Activated CD4-positive, alpha-beta memory T cell treated with anti-CD3 and anti-CD28 coated beads for 36 hours (primary cell): ENCODE measurements at regions not wholly inside any gene's neighbourhood (a gene's known extent, or its start where the extent isn't known, plus 50 kb on each side); places are given as distances from the start of the nearest gene placed in this dataset.
"Not testable (repeated sequence)": the region's sequence is repeated elsewhere in the genome, so short reads cannot be mapped to it uniquely, and the experiment has no call there.

ENCODE experiments used
- CTCF ChIA-PET: fragments of 350-600 bp; sonication (Branson Sonifier 250); formaldehyde crosslinking; loops from one replicate; lab custom pipeline; 2021; ENCODE audit warnings: antibody characterized with exemption, inconsistent platforms; lab: Charles Lee
- POLR2A ChIA-PET: fragments of 350-600 bp; sonication (Branson Sonifier 250); formaldehyde crosslinking; loops from one replicate; lab custom pipeline; 2021; ENCODE audit warnings: antibody characterized with exemption; lab: Charles Lee
- DNase-seq: peaks from one replicate; pipeline ENCODE4 v3.0.0-alpha.2; 2020
- H3K27ac Mint-ChIP-seq: one replicate; pipeline ENCODE4 v1.8.0; 2021; ENCODE audit warnings: mixed read lengths
- H3K27me3 Mint-ChIP-seq: one replicate; pipeline ENCODE4 v1.8.0; 2021; ENCODE audit warnings: mixed read lengths
- H3K36me3 Mint-ChIP-seq: one replicate; pipeline ENCODE4 v1.8.0; 2021; ENCODE audit warnings: mixed read lengths
- H3K4me1 Mint-ChIP-seq: one replicate; pipeline ENCODE4 v1.8.0; 2021; ENCODE audit warnings: low read depth, mixed read lengths
- H3K4me3 Mint-ChIP-seq: one replicate; pipeline ENCODE4 v1.8.0; 2021; ENCODE audit warnings: mild to moderate bottlenecking, mixed read lengths
- H3K9me3 Mint-ChIP-seq: one replicate; pipeline ENCODE4 v1.8.0; 2021; ENCODE audit warnings: mixed read lengths
- intact Hi-C: fragments of 100-400 bp; cut with micrococcal nuclease; formaldehyde crosslinking; loops from one replicate; pipeline ENCODE4 v1.15.1; 2023

DNA sequence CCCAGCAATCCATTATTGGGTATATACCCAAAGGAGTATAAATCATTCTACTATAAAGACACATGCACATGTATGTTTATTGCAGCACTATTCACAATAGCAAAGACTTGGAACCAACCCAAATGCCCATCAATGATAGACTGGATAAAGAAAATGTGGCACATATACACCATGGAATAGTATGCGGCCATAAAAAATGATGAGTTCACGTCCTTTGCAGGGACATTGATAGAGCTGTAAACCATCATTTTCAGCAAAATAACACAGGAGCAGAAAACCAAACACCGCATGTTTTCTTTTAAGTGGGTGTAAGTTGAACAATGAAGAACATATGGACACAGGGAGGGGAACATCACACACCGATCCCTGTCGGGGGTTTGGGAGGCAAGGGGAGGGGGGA lies 56.7 kb downstream of the PALS2 start:
- DNase-seq, H3K4me1 Mint-ChIP-seq, POLR2A ChIA-PET, CTCF ChIA-PET, H3K27ac Mint-ChIP-seq, H3K4me3 Mint-ChIP-seq, intact Hi-C loops, H3K27me3 Mint-ChIP-seq: not testable (repeated sequence)
- Mint-ChIP-seq H3K9me3 (peaks cover 10% of the 10 kb centered on the region), H3K36me3 (peaks cover 30% of the 10 kb centered on the region)

DNA sequence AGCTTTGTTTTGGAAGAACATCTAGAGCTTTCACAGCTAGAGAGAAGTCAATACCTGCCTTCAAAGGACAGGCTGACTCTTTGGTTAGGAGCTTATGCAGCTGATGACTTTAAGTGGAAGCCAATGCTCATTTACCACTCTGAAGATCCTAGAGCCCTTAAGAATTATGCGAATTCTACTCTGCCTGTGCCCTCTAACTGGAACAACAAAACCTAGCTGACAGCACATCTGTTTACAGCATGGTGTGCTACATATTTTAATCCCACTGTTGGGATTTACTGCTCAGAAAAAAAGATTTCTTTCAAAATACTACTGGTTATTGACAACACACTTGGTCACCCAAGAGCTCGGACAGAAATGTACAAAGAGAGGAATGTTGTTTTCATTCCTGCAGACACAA lies 57.3 kb downstream of the PALS2 start:
- Mint-ChIP-seq H3K9me3 (peaks cover 10% of the 10 kb centered on the region), H3K4me1 (no peaks in the 10 kb centered on the region), H3K36me3 (peaks cover 30% of the 10 kb centered on the region), H3K4me3 (no peak overlapping the region), H3K27me3 (no peaks in the 10 kb centered on the region), H3K27ac (no peak overlapping the region)
- DNase-seq = no peak
- CTCF ChIA-PET = no interaction called here
- intact Hi-C loops = no loop called here
- POLR2A ChIA-PET = no interaction called here

DNA sequence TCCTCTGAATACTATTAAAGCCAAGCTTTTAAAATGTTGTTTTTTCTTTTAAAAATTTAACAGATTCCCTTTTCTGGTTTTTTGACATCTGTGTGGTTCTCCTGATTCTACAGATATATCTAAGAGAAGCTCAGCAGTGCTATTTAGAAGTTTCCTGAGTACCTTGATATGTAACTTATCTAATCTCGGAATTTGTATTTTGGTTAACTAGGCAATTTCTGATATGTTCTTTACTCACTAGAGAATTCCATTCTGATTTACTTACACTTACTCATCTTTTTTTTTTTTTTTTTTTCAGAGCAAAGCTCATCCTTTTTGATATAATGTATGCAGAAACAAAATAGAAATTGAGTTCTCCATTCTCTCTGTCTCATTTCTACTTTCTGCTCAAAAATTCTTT lies 63.8 kb downstream of the PALS2 start:
- intact Hi-C loops = no loop called here
- no peaks in the 10 kb centered on the region for H3K4me1 Mint-ChIP-seq
- peaks cover 16% of the 10 kb centered on the region for H3K36me3 Mint-ChIP-seq
- H3K27ac Mint-ChIP-seq = no peak overlapping the region
- no peak for DNase-seq
- CTCF ChIA-PET = interaction anchor here (0.6 kb wide), 1 partner anchor 1052 kb away, joined by 3 read pairs; no protein-coding TSS in a partner anchor
- H3K4me3 Mint-ChIP-seq = no peak overlapping the region
- POLR2A ChIA-PET = no interaction called here
- no peaks in the 10 kb centered on the region for H3K27me3 Mint-ChIP-seq
- H3K9me3 Mint-ChIP-seq = no peaks in the 10 kb centered on the region

DNA sequence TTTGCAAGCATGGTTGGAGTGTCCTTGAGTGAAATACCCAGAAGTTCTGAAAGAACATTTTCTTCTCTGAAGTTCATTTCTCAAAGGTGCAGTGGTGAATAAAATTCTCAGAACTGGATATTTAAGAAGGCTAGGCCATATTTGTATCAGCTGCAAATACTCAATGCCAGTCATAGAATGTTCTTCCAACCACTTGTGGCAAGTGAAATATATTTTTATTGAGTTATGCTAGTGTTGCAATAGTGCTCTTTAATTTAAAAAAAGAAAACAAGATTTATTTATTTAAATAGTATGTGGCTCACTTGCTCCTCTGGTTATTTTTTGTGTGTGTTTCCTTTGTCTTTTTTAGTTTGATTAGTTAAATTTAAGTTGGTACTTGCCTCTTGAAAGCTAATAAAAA lies 64.5 kb downstream of the PALS2 start:
- Mint-ChIP-seq H3K27ac (no peak overlapping the region), H3K4me1 (no peaks in the 10 kb centered on the region), H3K27me3 (no peaks in the 10 kb centered on the region), H3K36me3 (peaks cover 22% of the 10 kb centered on the region), H3K9me3 (no peaks in the 10 kb centered on the region), H3K4me3 (no peak overlapping the region)
- CTCF ChIA-PET = interaction anchor here (1.0 kb wide), 1 partner anchor 41 kb away, joined by 3 read pairs; no protein-coding TSS in a partner anchor
- intact Hi-C loops = no loop called here
- DNase-seq = no peak
- POLR2A ChIA-PET = no interaction called here

DNA sequence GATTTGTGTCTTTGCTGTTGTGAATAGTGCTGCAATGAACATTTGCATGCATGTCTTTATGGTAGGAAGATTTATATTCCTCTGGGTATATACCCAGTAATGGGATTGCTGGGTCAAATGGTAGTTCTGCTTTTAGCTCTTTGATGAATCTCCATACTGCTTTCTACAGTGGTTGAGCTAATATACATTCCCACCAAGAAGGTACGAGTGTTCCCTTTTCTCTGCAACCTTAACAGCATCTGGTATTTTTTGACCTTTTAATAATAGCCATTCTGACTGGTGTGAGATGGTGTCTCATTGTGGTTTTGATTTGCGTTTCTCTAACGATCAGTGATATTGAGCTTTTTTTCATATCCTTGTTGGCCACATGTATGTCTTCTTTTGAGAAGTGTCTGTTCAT lies 71.3 kb downstream of the PALS2 start:
- CTCF ChIA-PET, H3K9me3 Mint-ChIP-seq, DNase-seq, intact Hi-C loops, H3K4me1 Mint-ChIP-seq, H3K4me3 Mint-ChIP-seq, H3K27me3 Mint-ChIP-seq, H3K27ac Mint-ChIP-seq, POLR2A ChIA-PET: not testable (repeated sequence)
- H3K36me3 Mint-ChIP-seq = peaks cover 26% of the 10 kb centered on the region
